Activated CD8-positive, alpha-beta memory T cell treated with anti-CD3 and anti-CD28 coated beads, Interleukin-2, amount 50 U/mL, for 48 hours (primary cell): ENCODE measurements at regions not wholly inside any gene's neighbourhood (a gene's known extent, or its start where the extent isn't known, plus 50 kb on each side); places are given as distances from the start of the nearest gene placed in this dataset.

Source experiments
- DNase-seq: peaks from one replicate; pipeline ENCODE4 v3.0.0-alpha.2; 2020

- no peak for DNase-seq
Observed at GRCh38 chr2:226256237-226256636, 543.4 kb downstream of the IRS1 start.

- no peak for DNase-seq
Observed at GRCh38 chr2:226251661-226252060, 548.0 kb downstream of the IRS1 start.

- no peak for DNase-seq
Observed at GRCh38 chr2:226247289-226248275, 552.0 kb downstream of the IRS1 start.

- DNase-seq, result no peak
Observed at GRCh38 chr2:226234187-226234586, 565.4 kb downstream of the IRS1 start.

- DNase-seq, result no peak
Observed at GRCh38 chr2:226233388-226233787, 566.2 kb downstream of the IRS1 start.

GRCh38 chr2:226228080-226228479, 571.5 kb downstream of the IRS1 start:
- no peak for DNase-seq

GRCh38 chr2:226227341-226227740, 572.3 kb downstream of the IRS1 start:
- DNase-seq, result no peak

GRCh38 chr2:226223704-226224103, 575.9 kb downstream of the IRS1 start:
- no peak for DNase-seq

- DNase-seq, result no peak
Observed at GRCh38 chr2:226220511-226220910, 579.1 kb downstream of the IRS1 start.

- DNase-seq, result no peak
Observed at GRCh38 chr2:226217191-226217590, 582.4 kb downstream of the IRS1 start.

- DNase-seq, result no peak
Observed at GRCh38 chr2:226216575-226216974, 583.0 kb downstream of the IRS1 start.

- DNase-seq, result peak; percentile 74
Observed at GRCh38 chr2:226215902-226216503, 583.6 kb downstream of the IRS1 start.

- DNase-seq, result no peak
Observed at GRCh38 chr2:226213717-226214116, 585.9 kb downstream of the IRS1 start.

GRCh38 chr2:226211439-226211838, 588.2 kb downstream of the IRS1 start:
- no peak for DNase-seq

- DNase-seq, result no peak
Observed at GRCh38 chr2:226208726-226209125, 590.9 kb downstream of the IRS1 start.

- no peak for DNase-seq
Observed at GRCh38 chr2:226207671-226208070, 591.9 kb downstream of the IRS1 start.

- no peak for DNase-seq
Observed at GRCh38 chr2:226199555-226199954, 600.1 kb downstream of the IRS1 start.

- DNase-seq, result no peak
Observed at GRCh38 chr2:226198956-226199355, 600.7 kb downstream of the IRS1 start.

GRCh38 chr2:226190479-226191252, 609.0 kb downstream of the IRS1 start:
- no peak for DNase-seq

GRCh38 chr2:226189061-226189460, 610.6 kb downstream of the IRS1 start:
- no peak for DNase-seq

- no peak for DNase-seq
Observed at GRCh38 chr2:226187616-226188015, 612.0 kb downstream of the IRS1 start.

GRCh38 chr2:226187156-226187555, 612.5 kb downstream of the IRS1 start:
- no peak for DNase-seq

GRCh38 chr2:226185616-226186211, 613.9 kb downstream of the IRS1 start:
- DNase-seq, result no peak
